Vagina (tissue), 2 donors: ENCODE measurements at regions not wholly inside any gene's neighbourhood (a gene's known extent, or its start where the extent isn't known, plus 50 kb on each side); places are given as distances from the start of the nearest gene placed in this dataset.

ENCODE experiments used
- POLR2A ChIP-seq, 2 donors: fragments of 450-650 bp; IDR thresholded peaks; one replicate each; pipeline ENCODE4 v1.6.1; 2017; ENCODE audit warnings: antibody characterized with exemption in 2 of 2, mild to moderate bottlenecking in 2 of 2, moderate library complexity in 2 of 2
- TF ChIP-seq, protein P1 (sequence below), 3 experiments: fragments of 450-650 bp in 2 of 3; fragments of 200-600 bp in 1 of 3; sonication (generic) in 1 of 3; IDR thresholded peaks; one replicate each; pipeline ENCODE4 v1.5.1; 2017 to 2019; ENCODE audit warnings: antibody characterized with exemption in 3 of 3, mild to moderate bottlenecking in 2 of 3, moderate library complexity in 2 of 3

GRCh38 chr5:86831128-86831527, 213.4 kb downstream of the COX7C start:
- TF ChIP-seq, protein P1, sequence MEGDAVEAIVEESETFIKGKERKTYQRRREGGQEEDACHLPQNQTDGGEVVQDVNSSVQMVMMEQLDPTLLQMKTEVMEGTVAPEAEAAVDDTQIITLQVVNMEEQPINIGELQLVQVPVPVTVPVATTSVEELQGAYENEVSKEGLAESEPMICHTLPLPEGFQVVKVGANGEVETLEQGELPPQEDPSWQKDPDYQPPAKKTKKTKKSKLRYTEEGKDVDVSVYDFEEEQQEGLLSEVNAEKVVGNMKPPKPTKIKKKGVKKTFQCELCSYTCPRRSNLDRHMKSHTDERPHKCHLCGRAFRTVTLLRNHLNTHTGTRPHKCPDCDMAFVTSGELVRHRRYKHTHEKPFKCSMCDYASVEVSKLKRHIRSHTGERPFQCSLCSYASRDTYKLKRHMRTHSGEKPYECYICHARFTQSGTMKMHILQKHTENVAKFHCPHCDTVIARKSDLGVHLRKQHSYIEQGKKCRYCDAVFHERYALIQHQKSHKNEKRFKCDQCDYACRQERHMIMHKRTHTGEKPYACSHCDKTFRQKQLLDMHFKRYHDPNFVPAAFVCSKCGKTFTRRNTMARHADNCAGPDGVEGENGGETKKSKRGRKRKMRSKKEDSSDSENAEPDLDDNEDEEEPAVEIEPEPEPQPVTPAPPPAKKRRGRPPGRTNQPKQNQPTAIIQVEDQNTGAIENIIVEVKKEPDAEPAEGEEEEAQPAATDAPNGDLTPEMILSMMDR (IDR thresholded peaks at IDR 0.05): no peak
- no peak for TF ChIP-seq POLR2A (IDR thresholded peaks at IDR 0.05)
